ENCODE measurements at regions not wholly inside any gene's neighbourhood (a gene's known extent, or its start where the extent isn't known, plus 50 kb on each side); places are given as distances from the start of the nearest gene placed in this dataset.

- H3K27me3 Mint-ChIP-seq (ENCODE audit: low read depth): no peaks in the 10 kb centered on the region
- H3K27ac Mint-ChIP-seq: no peak overlapping the region
- peaks cover under 1% of the 10 kb centered on the region for H3K9me3 Mint-ChIP-seq
- H3K4me1 Mint-ChIP-seq: peaks cover 24% of the 10 kb centered on the region
- no peak overlapping the region for H3K4me3 Mint-ChIP-seq
- no peak for TF ChIP-seq CTCF (IDR thresholded peaks at IDR 0.05; ENCODE audit: unreplicated experiment)
- H3K36me3 Mint-ChIP-seq: no peaks in the 10 kb centered on the region
- DNase-seq (ENCODE audit: low spot score in 2 of 2, unreplicated experiment in 2 of 2): no peak
These were observed 306.0 kb upstream of the ADAMTS9 start for GRCh38 chr3:64993781-64994180.

GRCh38 chr3:64992530-64993285 is 304.9 kb upstream of the ADAMTS9 start:
- Mint-ChIP-seq H3K27me3 (ENCODE audit: low read depth) (no peaks in the 10 kb centered on the region), H3K9me3 (peaks cover 6% of the 10 kb centered on the region), H3K27ac (no peak overlapping the region), H3K4me3 (no peak overlapping the region), H3K4me1 (peaks cover 18% of the 10 kb centered on the region), H3K36me3 (no peaks in the 10 kb centered on the region)
- no peak for TF ChIP-seq CTCF (IDR thresholded peaks at IDR 0.05; ENCODE audit: unreplicated experiment)
- DNase-seq (ENCODE audit: low spot score in 2 of 2, unreplicated experiment in 2 of 2): no peak

DNA sequence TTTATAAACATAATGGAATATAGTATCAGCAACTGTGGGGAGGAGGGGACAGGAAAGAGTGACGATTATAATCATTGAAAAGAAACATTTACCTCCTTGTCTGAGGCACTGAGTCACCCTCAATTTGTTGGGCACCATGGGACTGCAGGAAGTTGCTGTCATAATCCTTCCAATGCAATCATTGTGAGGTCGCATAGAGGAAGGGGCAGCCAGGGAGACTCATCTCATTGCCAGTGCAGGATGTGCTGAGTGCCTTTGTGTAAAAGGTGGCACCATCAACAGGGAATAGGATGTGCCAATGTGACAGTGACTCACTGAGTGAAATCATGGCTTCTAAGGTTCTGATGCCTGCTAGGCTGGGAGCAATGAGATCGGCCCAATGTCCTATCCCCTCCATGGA is 300.4 kb upstream of the ADAMTS9 start:
- Mint-ChIP-seq H3K27me3 (ENCODE audit: low read depth) (no peaks in the 10 kb centered on the region), H3K9me3 (peaks cover 10% of the 10 kb centered on the region), H3K27ac (no peak overlapping the region), H3K4me1 (no peaks in the 10 kb centered on the region), H3K36me3 (no peaks in the 10 kb centered on the region), H3K4me3 (no peak overlapping the region)
- TF ChIP-seq CTCF (IDR thresholded peaks at IDR 0.05; ENCODE audit: unreplicated experiment): no peak
- no peak for DNase-seq (ENCODE audit: low spot score in 2 of 2, unreplicated experiment in 2 of 2)

DNA sequence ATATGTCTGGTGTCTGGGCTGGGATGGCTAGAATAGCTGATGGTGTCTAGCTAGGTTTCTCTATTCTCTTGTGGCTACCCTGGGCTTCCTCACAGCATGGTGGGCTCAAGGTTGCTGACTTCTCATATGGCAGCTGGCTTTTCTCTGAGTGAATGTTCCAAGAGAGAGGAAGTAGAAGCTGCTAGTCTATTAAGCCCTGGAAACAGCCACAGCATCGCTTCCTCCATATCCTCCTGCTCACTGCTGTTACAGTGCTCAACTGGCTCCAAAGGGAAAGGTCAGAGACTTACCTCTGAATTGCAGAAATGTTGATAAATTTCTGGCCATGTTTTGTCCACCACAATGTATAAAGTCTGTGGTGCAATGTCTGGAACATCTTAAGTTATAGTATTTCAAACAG is 299.9 kb upstream of the ADAMTS9 start:
- Mint-ChIP-seq H3K4me3 (no peak overlapping the region), H3K4me1 (no peaks in the 10 kb centered on the region), H3K27me3 (ENCODE audit: low read depth) (no peaks in the 10 kb centered on the region), H3K27ac (no peak overlapping the region), H3K36me3 (no peaks in the 10 kb centered on the region), H3K9me3 (peaks cover 10% of the 10 kb centered on the region)
- no peak for TF ChIP-seq CTCF (IDR thresholded peaks at IDR 0.05; ENCODE audit: unreplicated experiment)
- DNase-seq (ENCODE audit: low spot score in 2 of 2, unreplicated experiment in 2 of 2): no peak

DNA sequence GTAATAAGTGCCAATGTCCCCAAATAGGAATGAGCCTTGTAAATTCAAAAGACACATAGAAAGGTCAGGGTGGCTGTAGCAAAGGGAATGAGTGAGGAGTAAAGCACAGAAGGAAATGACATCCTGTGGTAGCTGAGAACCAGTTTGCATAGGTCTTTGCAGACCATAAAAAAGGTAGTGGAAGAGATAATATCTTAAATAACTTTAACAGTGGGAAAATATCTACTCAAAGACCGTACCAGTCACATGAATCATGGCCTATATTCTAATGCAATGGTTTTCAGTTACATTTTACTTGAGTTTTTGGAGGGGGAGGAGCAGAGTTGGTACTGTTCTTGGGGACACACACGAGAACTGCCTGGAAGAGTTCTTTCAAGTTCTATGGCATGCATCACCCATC is 297.3 kb upstream of the ADAMTS9 start:
- H3K9me3 Mint-ChIP-seq: peaks cover 10% of the 10 kb centered on the region
- no peak for DNase-seq (ENCODE audit: low spot score in 2 of 2, unreplicated experiment in 2 of 2)
- no peaks in the 10 kb centered on the region for H3K27me3 Mint-ChIP-seq (ENCODE audit: low read depth)
- TF ChIP-seq CTCF (IDR thresholded peaks at IDR 0.05; ENCODE audit: unreplicated experiment): no peak
- no peak overlapping the region for H3K27ac Mint-ChIP-seq
- no peaks in the 10 kb centered on the region for H3K4me1 Mint-ChIP-seq
- H3K36me3 Mint-ChIP-seq: no peaks in the 10 kb centered on the region
- H3K4me3 Mint-ChIP-seq: no peak overlapping the region
